ENCODE measurements at regions not wholly inside any gene's neighbourhood (a gene's known extent, or its start where the extent isn't known, plus 50 kb on each side); places are given as distances from the start of the nearest gene placed in this dataset.

GRCh38 chr12:112713471-112713870, 78.1 kb upstream of the RPH3A start:
- TF ChIP-seq, protein P1, sequence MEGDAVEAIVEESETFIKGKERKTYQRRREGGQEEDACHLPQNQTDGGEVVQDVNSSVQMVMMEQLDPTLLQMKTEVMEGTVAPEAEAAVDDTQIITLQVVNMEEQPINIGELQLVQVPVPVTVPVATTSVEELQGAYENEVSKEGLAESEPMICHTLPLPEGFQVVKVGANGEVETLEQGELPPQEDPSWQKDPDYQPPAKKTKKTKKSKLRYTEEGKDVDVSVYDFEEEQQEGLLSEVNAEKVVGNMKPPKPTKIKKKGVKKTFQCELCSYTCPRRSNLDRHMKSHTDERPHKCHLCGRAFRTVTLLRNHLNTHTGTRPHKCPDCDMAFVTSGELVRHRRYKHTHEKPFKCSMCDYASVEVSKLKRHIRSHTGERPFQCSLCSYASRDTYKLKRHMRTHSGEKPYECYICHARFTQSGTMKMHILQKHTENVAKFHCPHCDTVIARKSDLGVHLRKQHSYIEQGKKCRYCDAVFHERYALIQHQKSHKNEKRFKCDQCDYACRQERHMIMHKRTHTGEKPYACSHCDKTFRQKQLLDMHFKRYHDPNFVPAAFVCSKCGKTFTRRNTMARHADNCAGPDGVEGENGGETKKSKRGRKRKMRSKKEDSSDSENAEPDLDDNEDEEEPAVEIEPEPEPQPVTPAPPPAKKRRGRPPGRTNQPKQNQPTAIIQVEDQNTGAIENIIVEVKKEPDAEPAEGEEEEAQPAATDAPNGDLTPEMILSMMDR (conservative IDR thresholded peaks at IDR 0.05; ENCODE audit: low read depth, low read length), result no peak
- no peak for TF ChIP-seq POLR2A (IDR thresholded peaks at IDR 0.05; ENCODE audit: low read depth, low read length)
- no peak for TF ChIP-seq MXI1 (IDR thresholded peaks at IDR 0.05; ENCODE audit: borderline replicate concordance, low read depth, low read length)
- TF ChIP-seq USF2 (IDR thresholded peaks at IDR 0.05; ENCODE audit: low read depth, low read length), result no peak
